NB4 (cell line): ENCODE measurements at regions not wholly inside any gene's neighbourhood (a gene's known extent, or its start where the extent isn't known, plus 50 kb on each side); places are given as distances from the start of the nearest gene placed in this dataset.

Experiments used
- DNase-seq: peaks from one replicate; pipeline ENCODE4 v3.0.0; 2010; ENCODE audit warnings: low read depth
- H3K4me3 ChIP-seq: one replicate; pipeline ENCODE4 v1.5.1; 2011; ENCODE audit warnings: mild to moderate bottlenecking, low read depth, low read length, moderate library complexity
- MYC ChIP-seq: IDR thresholded peaks from 2 replicates; pipeline ENCODE4 v1.6.1; 2011; ENCODE audit warnings: low read depth, low read length
- POLR2A ChIP-seq: IDR thresholded peaks from 2 replicates; pipeline ENCODE4 v1.6.1; 2011; ENCODE audit warnings: mild to moderate bottlenecking; ENCODE audit not compliant: insufficient read length; ENCODE audit errors: extremely low read depth
- TF ChIP-seq, protein P1 (sequence below): IDR thresholded peaks from one replicate; pipeline ENCODE4 v1.5.1; 2012; ENCODE audit warnings: low read depth, low read length
- TF ChIP-seq, protein P2 (sequence below): IDR thresholded peaks from 2 replicates; pipeline ENCODE4 v1.6.1; 2011; ENCODE audit warnings: low read depth, low read length

DNA sequence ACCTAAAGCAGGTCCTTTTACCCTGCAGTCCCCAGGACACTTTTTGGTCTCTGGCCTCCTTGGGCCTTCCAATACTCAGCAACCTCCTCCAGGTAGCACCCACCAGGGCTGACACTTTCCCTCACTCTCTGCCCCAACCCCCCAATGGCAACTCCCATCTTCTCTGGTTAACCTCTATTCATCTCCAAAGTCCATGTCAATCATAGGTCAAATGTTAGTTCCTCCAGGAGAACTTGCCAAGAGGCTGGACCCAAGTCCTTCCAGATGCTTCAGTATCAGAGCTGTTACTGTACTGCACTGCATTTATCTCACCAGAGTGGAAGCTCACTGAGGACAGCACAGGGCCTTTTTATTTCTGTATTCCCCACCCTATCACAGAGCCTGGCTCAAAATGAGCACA lies 295.0 kb upstream of the KLF14 start:
- TF ChIP-seq POLR2A (no peak), MYC (no peak)
- TF ChIP-seq, protein P1, sequence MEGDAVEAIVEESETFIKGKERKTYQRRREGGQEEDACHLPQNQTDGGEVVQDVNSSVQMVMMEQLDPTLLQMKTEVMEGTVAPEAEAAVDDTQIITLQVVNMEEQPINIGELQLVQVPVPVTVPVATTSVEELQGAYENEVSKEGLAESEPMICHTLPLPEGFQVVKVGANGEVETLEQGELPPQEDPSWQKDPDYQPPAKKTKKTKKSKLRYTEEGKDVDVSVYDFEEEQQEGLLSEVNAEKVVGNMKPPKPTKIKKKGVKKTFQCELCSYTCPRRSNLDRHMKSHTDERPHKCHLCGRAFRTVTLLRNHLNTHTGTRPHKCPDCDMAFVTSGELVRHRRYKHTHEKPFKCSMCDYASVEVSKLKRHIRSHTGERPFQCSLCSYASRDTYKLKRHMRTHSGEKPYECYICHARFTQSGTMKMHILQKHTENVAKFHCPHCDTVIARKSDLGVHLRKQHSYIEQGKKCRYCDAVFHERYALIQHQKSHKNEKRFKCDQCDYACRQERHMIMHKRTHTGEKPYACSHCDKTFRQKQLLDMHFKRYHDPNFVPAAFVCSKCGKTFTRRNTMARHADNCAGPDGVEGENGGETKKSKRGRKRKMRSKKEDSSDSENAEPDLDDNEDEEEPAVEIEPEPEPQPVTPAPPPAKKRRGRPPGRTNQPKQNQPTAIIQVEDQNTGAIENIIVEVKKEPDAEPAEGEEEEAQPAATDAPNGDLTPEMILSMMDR: no peak
- TF ChIP-seq, protein P2, sequence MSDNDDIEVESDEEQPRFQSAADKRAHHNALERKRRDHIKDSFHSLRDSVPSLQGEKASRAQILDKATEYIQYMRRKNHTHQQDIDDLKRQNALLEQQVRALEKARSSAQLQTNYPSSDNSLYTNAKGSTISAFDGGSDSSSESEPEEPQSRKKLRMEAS: no peak
- H3K4me3 ChIP-seq: no peak overlapping the region
- no peak for DNase-seq

DNA sequence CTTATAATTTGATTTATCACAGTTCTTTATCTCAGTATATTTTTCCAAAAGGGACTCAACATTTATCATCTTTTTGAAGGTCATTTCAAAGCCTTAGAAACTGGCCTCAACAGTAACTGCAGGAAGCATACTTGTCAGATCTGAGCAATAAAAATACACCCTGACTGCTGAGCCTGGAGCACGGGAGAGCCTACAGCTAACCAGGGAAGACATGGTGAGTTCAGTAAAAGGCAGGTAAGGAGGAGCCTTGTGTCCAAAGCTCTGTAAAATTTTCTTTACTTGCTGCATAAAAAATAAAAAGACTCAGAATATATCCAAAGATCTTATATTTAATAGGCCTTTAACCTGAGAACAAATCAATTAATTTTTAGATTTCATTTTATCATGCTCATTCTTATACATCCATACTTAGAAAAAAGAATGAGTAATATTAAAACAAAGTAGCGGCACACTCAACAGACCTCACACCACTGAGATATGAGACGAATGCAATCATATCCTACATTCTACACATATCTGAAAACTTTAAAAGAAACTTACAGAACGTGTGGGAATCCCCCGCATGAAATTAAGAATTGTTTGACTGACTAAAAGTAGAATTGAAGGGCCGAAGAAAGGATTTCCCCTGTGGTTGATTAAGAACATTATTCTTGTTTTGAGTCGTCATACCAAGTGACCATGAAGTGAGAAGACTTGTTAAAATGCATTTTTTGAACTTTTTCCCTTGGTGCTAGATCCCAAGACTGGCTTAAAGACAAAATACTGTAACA lies 296.4 kb upstream of the MKLN1 start:
- DNase-seq: no peak
- TF ChIP-seq POLR2A: no peak
- TF ChIP-seq, protein P2: no peak
- TF ChIP-seq, protein P1: no peak
- TF ChIP-seq MYC: no peak

DNA sequence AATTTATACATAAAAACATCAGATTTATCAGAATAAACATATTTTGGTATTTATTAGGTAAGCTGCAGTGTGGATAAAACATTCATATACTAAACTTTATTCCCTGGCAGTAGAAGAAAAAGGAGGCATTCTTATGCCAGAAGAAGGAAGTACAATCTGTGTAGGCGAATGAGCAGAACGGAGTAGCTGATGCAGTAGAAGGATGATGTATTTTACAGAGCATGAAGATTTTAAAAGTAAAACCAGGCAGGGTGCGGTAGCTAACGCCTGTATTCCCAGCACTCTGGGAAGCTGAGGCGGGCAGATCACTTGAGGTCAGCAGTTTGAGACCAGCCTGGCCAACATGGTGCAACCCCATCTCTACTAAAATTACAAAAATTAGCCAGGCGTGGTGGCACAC lies 294.9 kb upstream of the MKLN1 start:
- no peak for TF ChIP-seq MYC
- TF ChIP-seq, protein P1: no peak
- TF ChIP-seq, protein P2: no peak
- no peak for TF ChIP-seq POLR2A
- no peak overlapping the region for H3K4me3 ChIP-seq
- DNase-seq: no peak

More for the DNA sequence above, 296.4 kb upstream of the MKLN1 start:
- H3K4me3 ChIP-seq: no peak overlapping the region

DNA sequence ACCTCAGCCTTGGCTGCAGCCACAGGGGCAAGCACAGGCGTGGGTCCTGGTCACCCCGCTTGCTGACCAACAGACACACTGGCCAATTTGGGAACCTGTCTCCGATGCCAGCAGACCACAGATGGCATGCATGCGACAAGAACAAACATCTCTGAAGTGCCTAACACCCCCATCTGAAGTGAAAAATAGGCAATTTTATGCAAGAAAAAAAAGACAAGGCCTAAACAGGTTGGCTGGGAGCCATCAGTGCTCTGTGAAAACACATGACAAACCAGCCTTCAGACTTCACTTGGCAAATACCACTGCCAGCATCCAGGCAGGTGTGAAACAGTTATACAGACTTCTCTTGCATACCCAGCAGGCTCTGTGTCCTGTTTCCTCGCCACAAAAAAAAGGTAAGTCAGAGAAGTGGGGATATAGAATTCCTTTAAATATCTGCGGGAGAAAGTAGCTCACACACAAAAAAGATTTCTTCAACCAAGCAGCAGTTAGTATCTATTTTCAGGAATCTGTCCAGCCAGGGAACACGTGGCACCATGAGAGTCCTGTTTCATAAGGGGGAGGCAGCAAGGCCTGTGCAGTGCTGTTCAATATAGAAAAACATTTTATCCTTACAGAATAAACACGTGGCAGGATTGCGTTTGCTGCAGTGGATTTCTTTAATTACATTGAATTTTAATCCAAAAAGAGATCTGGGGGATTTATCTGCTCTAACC lies 293.4 kb upstream of the MKLN1 start:
- H3K4me3 ChIP-seq: no peak overlapping the region
- DNase-seq: no peak

DNA sequence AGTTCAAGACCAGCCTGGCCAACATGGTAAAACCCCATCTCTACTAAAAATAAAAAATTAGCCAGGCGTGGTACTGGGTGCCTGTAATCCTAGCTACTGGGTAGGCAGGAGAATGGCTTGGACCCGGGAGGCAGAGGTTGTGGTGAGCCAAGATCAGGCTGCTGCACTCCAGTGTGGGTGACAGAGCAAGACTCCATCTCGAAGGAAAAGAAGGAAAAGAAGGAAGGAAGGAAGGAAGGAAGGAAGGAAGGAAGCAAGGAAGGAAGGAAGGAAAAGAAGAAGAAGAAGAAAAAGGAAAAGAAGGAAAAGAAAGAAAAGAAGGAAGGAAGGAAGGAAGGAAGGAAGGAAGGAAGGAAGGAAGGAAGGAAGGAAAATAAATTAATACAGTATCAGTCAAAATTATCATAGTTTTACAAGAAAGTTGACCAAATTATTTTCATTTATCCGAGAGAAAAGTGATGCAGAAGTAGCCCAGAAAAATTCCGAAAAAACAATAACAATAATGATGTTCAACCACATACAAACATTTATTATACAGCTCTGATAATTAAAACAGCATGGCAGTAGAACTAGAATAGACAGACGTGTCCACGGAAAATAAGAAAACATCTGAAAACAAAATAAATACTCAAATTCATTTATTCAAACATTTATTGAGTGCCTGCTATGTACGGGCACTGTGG lies 292.4 kb upstream of the MKLN1 start:
- no peak overlapping the region for H3K4me3 ChIP-seq
- DNase-seq: no peak
- TF ChIP-seq MYC (no peak), POLR2A (no peak)
- TF ChIP-seq, protein P1: no peak
- TF ChIP-seq, protein P2: no peak

More for the DNA sequence above, 293.4 kb upstream of the MKLN1 start:
- TF ChIP-seq, protein P1: no peak
- TF ChIP-seq POLR2A (no peak), MYC (no peak)
